PC-3 (cell line): ENCODE measurements at regions not wholly inside any gene's neighbourhood (a gene's known extent, or its start where the extent isn't known, plus 50 kb on each side); places are given as distances from the start of the nearest gene placed in this dataset.

Experiments
- ATAC-seq: fragments of 200-7000 bp; cut with Tn5 transposase; 2 replicates; pipeline ENCODE4 v1.9.1; 2020; ENCODE audit warnings: mild to moderate bottlenecking, moderate library complexity
- BruUV-seq: library from RNA; stranded (reverse); fragments of 400-500 nt; replicated peaks from 2 replicates; lab custom pipeline; 2021; lab: Mats Ljungman, UMichigan
- CTCF ChIA-PET: fragments of 300-600 bp; sonication (Branson Sonifier 250); formaldehyde crosslinking; loops from one replicate; lab custom pipeline; 2022; ENCODE audit warnings: antibody characterized with exemption; lab: Charles Lee
- POLR2A ChIA-PET: fragments of 300-600 bp; sonication (Branson Sonifier 250); formaldehyde crosslinking; loops from one replicate; lab custom pipeline; 2022; ENCODE audit warnings: antibody characterized with exemption; ENCODE audit not compliant: unreplicated experiment; lab: Charles Lee
- DNase-seq: peaks from one replicate; pipeline ENCODE4 v3.0.0-alpha.2; 2015
- H2AFZ ChIP-seq: fragments of 300-600 bp; sonication (generic); 2 replicates; pipeline ENCODE4 v1.6.0; 2016; ENCODE audit warnings: antibody characterized with exemption, low read length
- H3F3A ChIP-seq: fragments of 300-600 bp; sonication (generic); one replicate; pipeline ENCODE4 v1.6.0; 2017; ENCODE audit warnings: antibody characterized with exemption, low read length, control low read depth, mild to moderate bottlenecking; ENCODE audit not compliant: unreplicated experiment
- H3K27ac ChIP-seq: fragments of 300-600 bp; sonication (generic); 2 replicates; pipeline ENCODE4 v1.5.1; 2016; ENCODE audit warnings: mild to moderate bottlenecking, low read length
- H3K27me3 ChIP-seq: fragments of 300-600 bp; sonication (generic); 2 replicates; pipeline ENCODE4 v1.6.1; 2016; ENCODE audit warnings: low read length, mixed read lengths
- H3K36me3 ChIP-seq: fragments of 300-600 bp; sonication (generic); 2 replicates; pipeline ENCODE4 v1.6.1; 2016; ENCODE audit warnings: low read depth, mixed run types, low read length, mixed read lengths
- H3K4me1 ChIP-seq: fragments of 300-600 bp; sonication (generic); 2 replicates; pipeline ENCODE4 v1.5.1; 2016; ENCODE audit warnings: low read length; ENCODE audit not compliant: insufficient read depth
- H3K4me2 ChIP-seq: fragments of 300-600 bp; sonication (generic); 2 replicates; pipeline ENCODE4 v1.6.0; 2016; ENCODE audit warnings: low read length
- H3K4me3 ChIP-seq: fragments of 300-600 bp; sonication (generic); 2 replicates; pipeline ENCODE4 v1.5.1; 2016; ENCODE audit warnings: mild to moderate bottlenecking, low read length, mixed read lengths
- H3K79me2 ChIP-seq: fragments of 300-600 bp; sonication (generic); 2 replicates; pipeline ENCODE4 v1.6.1; 2017; ENCODE audit warnings: low read length, mixed read lengths
- H3K9ac ChIP-seq: fragments of 300-600 bp; sonication (generic); 2 replicates; pipeline ENCODE4 v1.6.0; 2016; ENCODE audit warnings: mild to moderate bottlenecking, low read length
- H3K9me2 ChIP-seq: fragments of 300-600 bp; sonication (generic); replicated peaks from 2 replicates; pipeline ENCODE4 v1.6.1; 2016; ENCODE audit warnings: mixed run types, low read length, mixed read lengths
- H3K9me3 ChIP-seq: fragments of 300-600 bp; sonication (generic); 2 replicates; pipeline ENCODE4 v1.6.1; 2016; ENCODE audit warnings: low read length, mixed read lengths
- H4K20me1 ChIP-seq: fragments of 300-600 bp; sonication (generic); 2 replicates; pipeline ENCODE4 v1.6.1; 2016; ENCODE audit warnings: low read length, mixed read lengths
- EZH2 ChIP-seq: fragments of 300-600 bp; sonication (generic); IDR thresholded peaks from one replicate; pipeline ENCODE4 v1.6.1; 2017; ENCODE audit warnings: antibody characterized with exemption, mild to moderate bottlenecking, low read length; ENCODE audit not compliant: unreplicated experiment
- EZH2phosphoT487 ChIP-seq: fragments of 300-600 bp; sonication (generic); IDR thresholded peaks from 2 replicates; pipeline ENCODE4 v1.6.1; 2018; ENCODE audit warnings: mild to moderate bottlenecking, antibody characterized with exemption, low read length, borderline replicate concordance
- intact Hi-C: fragments of 100-400 bp; cut with micrococcal nuclease; formaldehyde crosslinking; loops from 2 replicates; pipeline ENCODE4 v1.9.0; 2023
- TF ChIP-seq, protein P1 (sequence below): fragments of 300-600 bp; sonication (generic); conservative IDR thresholded peaks from 2 replicates; pipeline ENCODE4 v1.5.1; 2017; ENCODE audit warnings: antibody characterized with exemption, low read depth, mild to moderate bottlenecking, low read length

DNA sequence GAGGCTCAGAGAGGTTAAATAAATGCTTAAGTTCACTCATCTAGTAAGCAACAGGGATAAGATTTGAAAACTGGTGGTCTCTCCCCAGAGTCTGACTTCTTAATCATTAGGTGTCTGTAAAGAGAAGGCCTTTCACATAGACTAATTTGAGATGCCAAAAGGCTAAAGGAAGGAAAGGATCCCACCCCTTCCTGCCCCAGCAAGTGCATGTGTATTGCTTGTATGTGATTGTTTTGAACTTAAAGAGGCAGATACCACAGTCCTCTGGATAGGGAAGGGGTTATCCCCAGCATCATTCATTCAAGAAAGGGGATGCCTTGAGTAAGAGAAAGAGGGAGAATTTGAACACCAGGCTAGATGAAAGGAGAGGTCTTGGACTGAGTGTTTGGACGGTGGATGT, 192.0 kb downstream of the OGFRL1 start:
- H3K9me2 ChIP-seq = no peaks in the 10 kb centered on the region
- no peak for DNase-seq
- H3K4me3 ChIP-seq = no peak overlapping the region
- H2AFZ ChIP-seq = no peak overlapping the region
- H4K20me1 ChIP-seq = no peaks in the 10 kb centered on the region
- H3K79me2 ChIP-seq = no peaks in the 10 kb centered on the region
- no peak for ATAC-seq
- peaks cover 3% of the 10 kb centered on the region for H3F3A ChIP-seq
- intact Hi-C loops = no loop called here
- ChIA-PET POLR2A (no interaction called here), CTCF (no interaction called here)
- no peak overlapping the region for H3K9ac ChIP-seq
- no peaks in the 10 kb centered on the region for H3K36me3 ChIP-seq
- H3K4me2 ChIP-seq = no peak overlapping the region
- H3K27me3 ChIP-seq = no peaks in the 10 kb centered on the region
- TF ChIP-seq, protein P1, sequence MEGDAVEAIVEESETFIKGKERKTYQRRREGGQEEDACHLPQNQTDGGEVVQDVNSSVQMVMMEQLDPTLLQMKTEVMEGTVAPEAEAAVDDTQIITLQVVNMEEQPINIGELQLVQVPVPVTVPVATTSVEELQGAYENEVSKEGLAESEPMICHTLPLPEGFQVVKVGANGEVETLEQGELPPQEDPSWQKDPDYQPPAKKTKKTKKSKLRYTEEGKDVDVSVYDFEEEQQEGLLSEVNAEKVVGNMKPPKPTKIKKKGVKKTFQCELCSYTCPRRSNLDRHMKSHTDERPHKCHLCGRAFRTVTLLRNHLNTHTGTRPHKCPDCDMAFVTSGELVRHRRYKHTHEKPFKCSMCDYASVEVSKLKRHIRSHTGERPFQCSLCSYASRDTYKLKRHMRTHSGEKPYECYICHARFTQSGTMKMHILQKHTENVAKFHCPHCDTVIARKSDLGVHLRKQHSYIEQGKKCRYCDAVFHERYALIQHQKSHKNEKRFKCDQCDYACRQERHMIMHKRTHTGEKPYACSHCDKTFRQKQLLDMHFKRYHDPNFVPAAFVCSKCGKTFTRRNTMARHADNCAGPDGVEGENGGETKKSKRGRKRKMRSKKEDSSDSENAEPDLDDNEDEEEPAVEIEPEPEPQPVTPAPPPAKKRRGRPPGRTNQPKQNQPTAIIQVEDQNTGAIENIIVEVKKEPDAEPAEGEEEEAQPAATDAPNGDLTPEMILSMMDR = no peak
- TF ChIP-seq EZH2 (no peak), EZH2phosphoT487 (no peak)
- peaks cover 22% of the 10 kb centered on the region for H3K4me1 ChIP-seq
- BruUV-seq = no TSS peak
- H3K27ac ChIP-seq = no peak overlapping the region
- H3K9me3 ChIP-seq = no peaks in the 10 kb centered on the region

DNA sequence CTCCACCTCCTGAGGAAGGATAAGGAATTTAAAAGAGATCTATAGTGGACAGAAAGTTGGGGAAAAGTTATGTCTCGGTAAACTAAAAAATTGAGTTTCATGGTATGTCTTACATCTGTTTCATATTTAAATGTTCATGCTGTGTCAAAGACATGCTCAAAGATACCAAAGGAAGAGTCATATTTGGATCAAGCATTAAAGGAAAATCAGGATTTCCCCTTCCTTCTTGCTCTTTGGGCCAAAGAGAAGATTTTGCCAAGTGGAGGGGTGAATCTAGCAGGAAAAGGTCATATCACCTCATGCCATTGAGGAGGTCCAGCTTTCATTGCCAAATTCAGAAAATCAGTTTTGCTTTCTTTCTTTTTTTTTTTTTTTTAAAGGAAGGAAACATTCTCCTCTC, 192.4 kb downstream of the OGFRL1 start:
- CTCF ChIA-PET = no interaction called here

DNA sequence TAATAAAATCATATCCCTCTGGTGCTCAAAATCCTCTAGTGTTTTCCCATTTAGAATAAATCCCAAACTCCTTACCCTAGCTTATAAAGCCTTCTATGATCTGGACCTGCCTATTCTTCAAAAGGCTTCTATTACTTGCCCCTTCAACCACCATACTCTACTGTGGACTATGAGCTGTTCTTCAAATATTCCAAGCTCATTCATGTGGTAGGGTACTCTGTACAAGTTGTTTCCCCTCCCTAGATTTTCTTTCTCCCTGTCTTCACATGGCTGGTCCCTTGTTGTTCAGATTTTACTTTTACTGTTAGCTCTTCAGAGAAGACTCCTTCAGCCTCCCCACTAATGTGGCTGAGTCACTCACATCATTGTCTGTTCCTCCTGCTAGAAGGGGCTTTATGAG, 193.2 kb downstream of the OGFRL1 start:
- DNase-seq (no peak), ATAC-seq (no peak)
- Histone ChIP-seq H2AFZ (no peak overlapping the region), H3K79me2 (no peaks in the 10 kb centered on the region), H3F3A (peaks cover 3% of the 10 kb centered on the region), H3K4me1 (peaks cover 22% of the 10 kb centered on the region), H4K20me1 (no peaks in the 10 kb centered on the region), H3K9ac (no peak overlapping the region), H3K9me2 (no peaks in the 10 kb centered on the region), H3K4me2 (no peak overlapping the region), H3K9me3 (no peaks in the 10 kb centered on the region), H3K27me3 (no peaks in the 10 kb centered on the region), H3K4me3 (no peak overlapping the region), H3K36me3 (no peaks in the 10 kb centered on the region), H3K27ac (no peak overlapping the region)
- intact Hi-C loops = no loop called here
- TF ChIP-seq EZH2phosphoT487 (no peak), EZH2 (no peak)
- TF ChIP-seq, protein P1 = no peak
- ChIA-PET CTCF (no interaction called here), POLR2A (no interaction called here)
- no TSS peak for BruUV-seq

More for the DNA sequence above, 192.4 kb downstream of the OGFRL1 start:
- no peak overlapping the region for H3K4me3 ChIP-seq
- ATAC-seq (no peak), DNase-seq (no peak)
- no peak overlapping the region for H3K9ac ChIP-seq
- H3F3A ChIP-seq = peaks cover 3% of the 10 kb centered on the region
- intact Hi-C loops = no loop called here
- TF ChIP-seq EZH2 = no peak
- no peak for TF ChIP-seq EZH2phosphoT487
- TF ChIP-seq, protein P1 = no peak
- no peaks in the 10 kb centered on the region for H3K27me3 ChIP-seq
- H3K4me2 ChIP-seq = no peak overlapping the region
- POLR2A ChIA-PET = no interaction called here
- H3K36me3 ChIP-seq = no peaks in the 10 kb centered on the region
- BruUV-seq = no TSS peak
- no peaks in the 10 kb centered on the region for H3K79me2 ChIP-seq
- H3K27ac ChIP-seq = no peak overlapping the region
- H3K9me3 ChIP-seq = no peaks in the 10 kb centered on the region
- no peak overlapping the region for H2AFZ ChIP-seq
- peaks cover 22% of the 10 kb centered on the region for H3K4me1 ChIP-seq
- H4K20me1 ChIP-seq = no peaks in the 10 kb centered on the region
- no peaks in the 10 kb centered on the region for H3K9me2 ChIP-seq
